Upper lobe of left lung (tissue), 4 donors: ENCODE measurements at regions not wholly inside any gene's neighbourhood (a gene's known extent, or its start where the extent isn't known, plus 50 kb on each side); places are given as distances from the start of the nearest gene placed in this dataset.

ENCODE experiments used
- EP300 ChIP-seq, 4 donors: sonication (generic); formaldehyde crosslinking; IDR thresholded peaks; one replicate each; pipeline ENCODE4 v1.5.1; 2017; ENCODE audit warnings: antibody characterized with exemption in 4 of 4, control low read depth in 2 of 4
- POLR2A ChIP-seq, 4 donors: fragments of 450-650 bp; IDR thresholded peaks; one replicate each; pipeline ENCODE4 v1.5.1; 2016 to 2017; ENCODE audit warnings: antibody characterized with exemption in 4 of 4, mild to moderate bottlenecking in 2 of 4
- POLR2AphosphoS5 ChIP-seq, 2 donors: sonication (generic); formaldehyde crosslinking; IDR thresholded peaks; one replicate each; pipeline ENCODE4 v1.5.1; 2017; ENCODE audit warnings: antibody characterized with exemption in 2 of 2
- TF ChIP-seq, protein P1 (sequence below), 6 experiments: fragments of 450-650 bp in 4 of 6; fragments of 200-600 bp in 2 of 6; sonication (generic) in 2 of 6; IDR thresholded peaks; one replicate each; pipeline ENCODE4 v1.5.1; 2016 to 2019; ENCODE audit warnings: antibody characterized with exemption in 6 of 6

DNA sequence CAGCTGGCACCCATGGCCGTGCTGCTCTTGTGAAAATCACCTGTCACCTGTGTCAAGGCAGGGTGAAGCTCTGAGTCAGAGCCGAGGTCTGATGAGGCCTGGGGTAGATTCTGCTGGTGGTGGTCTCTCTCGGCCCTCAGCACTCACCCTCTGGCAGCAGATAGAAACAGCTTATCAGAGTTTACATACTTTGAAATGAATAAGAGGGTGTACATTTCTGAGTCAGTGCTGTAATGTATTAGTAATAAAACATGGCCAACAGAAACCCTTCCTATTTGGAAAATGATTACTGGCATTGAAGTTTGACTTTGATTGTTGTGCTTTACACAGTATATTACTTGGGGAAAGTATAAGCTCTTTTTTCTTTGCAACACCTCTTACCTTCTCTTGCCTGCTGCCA, 228.8 kb downstream of the SNX10 start:
- TF ChIP-seq POLR2A (IDR thresholded peaks at IDR 0.05): no peak
- TF ChIP-seq EP300 (IDR thresholded peaks at IDR 0.05): no peak
- TF ChIP-seq, protein P1, sequence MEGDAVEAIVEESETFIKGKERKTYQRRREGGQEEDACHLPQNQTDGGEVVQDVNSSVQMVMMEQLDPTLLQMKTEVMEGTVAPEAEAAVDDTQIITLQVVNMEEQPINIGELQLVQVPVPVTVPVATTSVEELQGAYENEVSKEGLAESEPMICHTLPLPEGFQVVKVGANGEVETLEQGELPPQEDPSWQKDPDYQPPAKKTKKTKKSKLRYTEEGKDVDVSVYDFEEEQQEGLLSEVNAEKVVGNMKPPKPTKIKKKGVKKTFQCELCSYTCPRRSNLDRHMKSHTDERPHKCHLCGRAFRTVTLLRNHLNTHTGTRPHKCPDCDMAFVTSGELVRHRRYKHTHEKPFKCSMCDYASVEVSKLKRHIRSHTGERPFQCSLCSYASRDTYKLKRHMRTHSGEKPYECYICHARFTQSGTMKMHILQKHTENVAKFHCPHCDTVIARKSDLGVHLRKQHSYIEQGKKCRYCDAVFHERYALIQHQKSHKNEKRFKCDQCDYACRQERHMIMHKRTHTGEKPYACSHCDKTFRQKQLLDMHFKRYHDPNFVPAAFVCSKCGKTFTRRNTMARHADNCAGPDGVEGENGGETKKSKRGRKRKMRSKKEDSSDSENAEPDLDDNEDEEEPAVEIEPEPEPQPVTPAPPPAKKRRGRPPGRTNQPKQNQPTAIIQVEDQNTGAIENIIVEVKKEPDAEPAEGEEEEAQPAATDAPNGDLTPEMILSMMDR (IDR thresholded peaks at IDR 0.05): no peak
- TF ChIP-seq POLR2AphosphoS5 (IDR thresholded peaks at IDR 0.05): no peak
